ENCODE measurements at regions not wholly inside any gene's neighbourhood (a gene's known extent, or its start where the extent isn't known, plus 50 kb on each side); places are given as distances from the start of the nearest gene placed in this dataset.
A peak's percentile ranks its signal among the peaks of the same experiment; 100 is the strongest.

DNA sequence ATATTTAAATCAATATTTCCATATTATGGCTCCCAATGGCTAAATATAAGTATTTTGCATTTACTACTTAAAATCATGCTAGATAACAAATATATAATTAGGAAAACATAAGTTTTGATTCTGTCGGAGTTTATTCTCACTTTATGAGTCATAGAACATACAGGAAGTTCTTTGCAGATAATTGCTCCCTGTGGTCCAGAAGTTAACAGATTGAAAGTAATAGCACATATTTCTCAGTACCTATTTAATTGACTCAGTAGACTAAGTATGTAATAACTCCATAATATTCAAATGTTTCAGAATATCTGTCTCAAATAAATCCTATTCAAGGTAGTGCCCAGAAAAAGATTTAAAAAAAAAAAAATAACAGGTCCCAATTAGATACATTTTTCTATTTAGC is 806.0 kb upstream of the ATXN7L3B start:
- TF ChIP-seq, protein P1, sequence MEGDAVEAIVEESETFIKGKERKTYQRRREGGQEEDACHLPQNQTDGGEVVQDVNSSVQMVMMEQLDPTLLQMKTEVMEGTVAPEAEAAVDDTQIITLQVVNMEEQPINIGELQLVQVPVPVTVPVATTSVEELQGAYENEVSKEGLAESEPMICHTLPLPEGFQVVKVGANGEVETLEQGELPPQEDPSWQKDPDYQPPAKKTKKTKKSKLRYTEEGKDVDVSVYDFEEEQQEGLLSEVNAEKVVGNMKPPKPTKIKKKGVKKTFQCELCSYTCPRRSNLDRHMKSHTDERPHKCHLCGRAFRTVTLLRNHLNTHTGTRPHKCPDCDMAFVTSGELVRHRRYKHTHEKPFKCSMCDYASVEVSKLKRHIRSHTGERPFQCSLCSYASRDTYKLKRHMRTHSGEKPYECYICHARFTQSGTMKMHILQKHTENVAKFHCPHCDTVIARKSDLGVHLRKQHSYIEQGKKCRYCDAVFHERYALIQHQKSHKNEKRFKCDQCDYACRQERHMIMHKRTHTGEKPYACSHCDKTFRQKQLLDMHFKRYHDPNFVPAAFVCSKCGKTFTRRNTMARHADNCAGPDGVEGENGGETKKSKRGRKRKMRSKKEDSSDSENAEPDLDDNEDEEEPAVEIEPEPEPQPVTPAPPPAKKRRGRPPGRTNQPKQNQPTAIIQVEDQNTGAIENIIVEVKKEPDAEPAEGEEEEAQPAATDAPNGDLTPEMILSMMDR (IDR thresholded peaks at IDR 0.05; ENCODE audit: poor library complexity) = no peak
- TF ChIP-seq EZH2 (IDR thresholded peaks at IDR 0.05; ENCODE audit: borderline replicate concordance) = no peak
- no peak for TF ChIP-seq EZH2phosphoT487 (IDR thresholded peaks at IDR 0.05; ENCODE audit: low read depth, severe bottlenecking, unreplicated experiment)
- WGBS (ENCODE audit: low lambda C conversion rate, missing lambda C conversion rate) = 83% methylated on average over 1 of the region's 1 CpG

DNA sequence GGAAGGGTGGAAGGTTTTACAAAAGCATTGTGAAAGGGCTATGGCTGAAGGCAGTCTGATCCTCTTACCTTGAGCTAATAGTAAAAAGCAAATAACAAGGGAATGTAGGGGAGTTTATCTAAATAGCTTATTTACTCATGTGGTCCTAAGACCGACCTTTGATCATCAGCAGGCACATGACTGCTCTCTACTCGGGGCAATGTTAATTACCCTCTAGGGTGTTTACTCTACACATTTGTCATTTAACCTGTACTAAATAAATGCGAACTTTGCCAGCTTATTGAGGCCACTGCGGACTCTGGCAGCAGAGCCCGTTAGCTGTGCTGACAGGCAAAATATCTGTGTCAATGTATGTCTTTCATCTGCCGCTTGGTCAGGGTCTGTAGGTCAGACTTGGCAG is 768.3 kb upstream of the ATXN7L3B start:
- H3K9me3 ChIP-seq (ENCODE audit: low read depth) = no peaks in the 10 kb centered on the region
- no peak overlapping the region for H3K4me3 ChIP-seq
- peak; percentile 33 for DNase-seq (ENCODE audit: low spot score)
- H3K9me2 ChIP-seq (replicated peaks; ENCODE audit: insufficient read depth) = no peaks in the 10 kb centered on the region
- no peaks in the 10 kb centered on the region for H3K4me1 ChIP-seq (ENCODE audit: insufficient read depth)
- H3K79me2 ChIP-seq = no peaks in the 10 kb centered on the region
- H3K27ac ChIP-seq = peak overlapping the region; percentile 37
- H4K20me1 ChIP-seq (ENCODE audit: insufficient read depth, poor library complexity, severe bottlenecking) = no peaks in the 10 kb centered on the region
- 37% methylated on average over 6 of the region's 6 CpGs for WGBS (ENCODE audit: low lambda C conversion rate, missing lambda C conversion rate)
- no peak overlapping the region for H2AFZ ChIP-seq
- no peaks in the 10 kb centered on the region for H3K36me3 ChIP-seq (replicated peaks; ENCODE audit: insufficient read depth, low read depth)
- TF ChIP-seq EZH2phosphoT487 (IDR thresholded peaks at IDR 0.05; ENCODE audit: low read depth, severe bottlenecking, unreplicated experiment) (no peak), EZH2 (IDR thresholded peaks at IDR 0.05; ENCODE audit: borderline replicate concordance) (no peak)
- TF ChIP-seq, protein P1 (IDR thresholded peaks at IDR 0.05; ENCODE audit: poor library complexity) = no peak
- no peaks in the 10 kb centered on the region for H3K27me3 ChIP-seq
- peak overlapping the region; percentile 27 for H3K4me2 ChIP-seq

More for the DNA sequence above, 806.0 kb upstream of the ATXN7L3B start:
- no peak for DNase-seq (ENCODE audit: low spot score)
- no peaks in the 10 kb centered on the region for H3K36me3 ChIP-seq (replicated peaks; ENCODE audit: insufficient read depth, low read depth)
- no peak overlapping the region for H3K4me3 ChIP-seq
- no peaks in the 10 kb centered on the region for H4K20me1 ChIP-seq (ENCODE audit: insufficient read depth, poor library complexity, severe bottlenecking)
- H2AFZ ChIP-seq = no peak overlapping the region
- no peak overlapping the region for H3K27ac ChIP-seq
- H3K9me3 ChIP-seq (ENCODE audit: low read depth) = no peaks in the 10 kb centered on the region
- H3K79me2 ChIP-seq = no peaks in the 10 kb centered on the region
- H3K9me2 ChIP-seq (replicated peaks; ENCODE audit: insufficient read depth) = no peaks in the 10 kb centered on the region
- no peak overlapping the region for H3K4me2 ChIP-seq
- no peaks in the 10 kb centered on the region for H3K27me3 ChIP-seq
- no peaks in the 10 kb centered on the region for H3K4me1 ChIP-seq (ENCODE audit: insufficient read depth)

DNA sequence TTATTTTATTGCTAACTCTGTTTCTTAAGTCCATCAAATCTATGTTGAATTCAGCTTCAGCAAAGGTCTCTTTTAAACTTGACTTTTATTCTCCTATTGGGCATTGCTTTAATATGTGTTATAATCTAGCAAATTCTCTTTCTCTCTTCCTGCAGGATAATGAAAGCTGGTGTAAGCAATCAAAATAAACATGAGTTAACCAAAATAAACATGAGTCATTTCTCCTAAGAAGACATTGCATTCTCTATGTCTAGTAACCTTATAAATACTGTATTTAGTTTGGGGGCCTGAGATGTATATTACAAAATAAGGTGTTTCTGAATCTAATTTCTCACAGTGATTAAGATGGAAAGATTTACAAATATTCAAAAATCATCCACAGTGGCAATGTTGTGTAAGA is 739.1 kb upstream of the ATXN7L3B start:
- H2AFZ ChIP-seq = no peak overlapping the region
- H3K9me2 ChIP-seq (replicated peaks; ENCODE audit: insufficient read depth) = no peaks in the 10 kb centered on the region
- H3K4me2 ChIP-seq = no peak overlapping the region
- H3K27me3 ChIP-seq = no peaks in the 10 kb centered on the region
- H3K9me3 ChIP-seq (ENCODE audit: low read depth) = no peaks in the 10 kb centered on the region
- no peak for TF ChIP-seq EZH2phosphoT487 (IDR thresholded peaks at IDR 0.05; ENCODE audit: low read depth, severe bottlenecking, unreplicated experiment)
- TF ChIP-seq, protein P1 (IDR thresholded peaks at IDR 0.05; ENCODE audit: poor library complexity) = no peak
- TF ChIP-seq EZH2 (IDR thresholded peaks at IDR 0.05; ENCODE audit: borderline replicate concordance) = no peak
- H3K27ac ChIP-seq = no peak overlapping the region
- no peak overlapping the region for H3K4me3 ChIP-seq
- H3K36me3 ChIP-seq (replicated peaks; ENCODE audit: insufficient read depth, low read depth) = no peaks in the 10 kb centered on the region
- H3K79me2 ChIP-seq = no peaks in the 10 kb centered on the region
- no peaks in the 10 kb centered on the region for H3K4me1 ChIP-seq (ENCODE audit: insufficient read depth)
- H4K20me1 ChIP-seq (ENCODE audit: insufficient read depth, poor library complexity, severe bottlenecking) = no peaks in the 10 kb centered on the region
- DNase-seq (ENCODE audit: low spot score) = no peak

DNA sequence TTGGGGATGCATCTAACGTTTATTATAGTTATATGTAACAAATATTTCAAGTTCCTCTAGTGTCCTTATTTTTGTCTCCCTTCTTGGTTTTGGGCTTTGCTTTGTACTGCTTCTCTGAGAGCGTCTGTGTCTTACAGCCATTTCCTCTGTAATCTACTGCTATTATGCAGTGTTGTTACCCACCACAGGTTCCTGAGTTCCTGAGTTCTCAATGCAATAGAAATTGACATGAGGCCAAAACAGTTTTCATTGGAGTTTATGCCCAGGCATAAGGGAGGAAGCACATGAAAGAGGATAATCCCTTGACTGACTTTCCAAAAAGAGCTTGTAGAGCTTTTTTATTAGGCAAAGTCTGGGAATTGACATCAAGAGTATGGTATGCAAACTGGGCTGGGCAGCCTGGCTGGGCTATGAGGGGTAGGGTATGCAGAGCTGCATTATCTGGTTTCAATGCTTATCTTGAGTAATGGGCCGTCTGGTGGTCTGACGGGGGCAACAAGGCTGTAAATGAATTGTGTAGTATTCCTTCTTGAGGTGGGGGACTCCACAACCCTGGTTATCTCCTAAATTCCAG is 722.5 kb upstream of the ATXN7L3B start:
- TF ChIP-seq EZH2phosphoT487 (IDR thresholded peaks at IDR 0.05; ENCODE audit: low read depth, severe bottlenecking, unreplicated experiment) (no peak), EZH2 (IDR thresholded peaks at IDR 0.05; ENCODE audit: borderline replicate concordance) (no peak)
- TF ChIP-seq, protein P1 (IDR thresholded peaks at IDR 0.05; ENCODE audit: poor library complexity) = no peak
- Histone ChIP-seq H3K36me3 (replicated peaks; ENCODE audit: insufficient read depth, low read depth) (no peaks in the 10 kb centered on the region), H3K79me2 (no peaks in the 10 kb centered on the region), H3K4me1 (ENCODE audit: insufficient read depth) (no peaks in the 10 kb centered on the region), H3K9me3 (ENCODE audit: low read depth) (no peaks in the 10 kb centered on the region), H3K27me3 (no peaks in the 10 kb centered on the region), H3K27ac (no peak overlapping the region), H2AFZ (no peak overlapping the region), H3K4me2 (no peak overlapping the region), H3K4me3 (no peak overlapping the region), H3K9me2 (replicated peaks; ENCODE audit: insufficient read depth) (no peaks in the 10 kb centered on the region), H4K20me1 (ENCODE audit: insufficient read depth, poor library complexity, severe bottlenecking) (no peaks in the 10 kb centered on the region)
- 44% methylated on average over 4 of the region's 4 CpGs for WGBS (ENCODE audit: low lambda C conversion rate, missing lambda C conversion rate)
- no peak for DNase-seq (ENCODE audit: low spot score)

Data from hepatocyte (in vitro differentiated cells).